Liver (tissue), 7 donors: ENCODE measurements at regions not wholly inside any gene's neighbourhood (a gene's known extent, or its start where the extent isn't known, plus 50 kb on each side); places are given as distances from the start of the nearest gene placed in this dataset.
A peak's percentile ranks its signal among the peaks of the same experiment; 100 is the strongest.
"Not testable (repeated sequence)": the region's sequence is repeated elsewhere in the genome, so short reads cannot be mapped to it uniquely, and the experiment has no call there.

ENCODE experiments used
- DNase-seq: peaks from one replicate; pipeline ENCODE4 v3.0.0-alpha.2; 2017; ENCODE audit warnings: low spot score
- H3K27ac ChIP-seq, 2 donors: one replicate each; pipeline ENCODE4 v1.7.0; 2013; ENCODE audit warnings: inconsistent platforms in 2 of 2, low read length in 2 of 2, control low read depth in 1 of 2, low read depth in 1 of 2, mild to moderate bottlenecking in 1 of 2
- H3K27me3 ChIP-seq, 4 donors: one replicate each; pipeline versions ENCODE4 v1.6.1 to v1.7.0; 2013; ENCODE audit warnings: low read length in 3 of 4, inconsistent platforms in 1 of 4, mild to moderate bottlenecking in 1 of 4, moderate library complexity in 1 of 4; ENCODE audit not compliant: control insufficient read depth in 4 of 4, insufficient read depth in 4 of 4
- H3K36me3 ChIP-seq, 4 donors: one replicate each; pipeline versions ENCODE4 v1.6.1 to v1.7.0; 2013; ENCODE audit warnings: low read length in 3 of 4, mild to moderate bottlenecking in 3 of 4, low read depth in 1 of 4, moderate library complexity in 1 of 4; ENCODE audit not compliant: control insufficient read depth in 4 of 4, insufficient read depth in 3 of 4
- H3K4me1 ChIP-seq, 4 donors: one replicate each; pipeline versions ENCODE4 v1.6.1 to v1.7.0; 2013; ENCODE audit warnings: low read length in 3 of 4, mild to moderate bottlenecking in 3 of 4, moderate library complexity in 1 of 4; ENCODE audit not compliant: control insufficient read depth in 4 of 4, insufficient read depth in 4 of 4
- H3K4me3 ChIP-seq, 3 donors: one replicate each; pipeline versions ENCODE4 v1.6.1 to v1.7.0; 2013; ENCODE audit warnings: low read length in 3 of 3, control low read depth in 1 of 3, low read depth in 1 of 3, mild to moderate bottlenecking in 1 of 3
- H3K9ac ChIP-seq, 2 donors: one replicate each; pipeline ENCODE4 v1.7.0; 2013; ENCODE audit warnings: low read length in 2 of 2, mild to moderate bottlenecking in 2 of 2, moderate library complexity in 2 of 2, control low read depth in 1 of 2, low read depth in 1 of 2
- H3K9me3 ChIP-seq, 4 donors: one replicate each; pipeline versions ENCODE4 v1.6.1 to v1.7.0; 2013; ENCODE audit warnings: low read length in 3 of 4; ENCODE audit not compliant: control insufficient read depth in 4 of 4
- EGR1 ChIP-seq, 2 donors: IDR thresholded peaks; 2 replicates each; pipeline ENCODE4 v1.6.1; 2016 to 2018; ENCODE audit warnings: antibody characterized with exemption in 2 of 2, low read depth in 2 of 2
- FOXA1 ChIP-seq: IDR thresholded peaks from 2 replicates; pipeline ENCODE4 v1.6.1; 2016; ENCODE audit warnings: antibody characterized with exemption
- FOXA2 ChIP-seq: IDR thresholded peaks from 2 replicates; pipeline ENCODE4 v1.6.1; 2016; ENCODE audit warnings: antibody characterized with exemption
- GABPA ChIP-seq, 2 donors: IDR thresholded peaks in 1 of 2; conservative IDR thresholded peaks in 1 of 2; 2 replicates each; pipeline ENCODE4 v1.6.1; 2016; ENCODE audit warnings: antibody characterized with exemption in 2 of 2, mild to moderate bottlenecking in 1 of 2, moderate library complexity in 1 of 2
- HNF4A ChIP-seq, 2 donors: conservative IDR thresholded peaks; 2 replicates each; pipeline ENCODE4 v1.6.1; 2016; ENCODE audit warnings: antibody characterized with exemption in 2 of 2, mild to moderate bottlenecking in 2 of 2
- HNF4G ChIP-seq: IDR thresholded peaks from 2 replicates; pipeline ENCODE4 v1.6.1; 2016; ENCODE audit warnings: antibody characterized with exemption
- JUND ChIP-seq, 2 donors: IDR thresholded peaks; 2 replicates each; pipeline ENCODE4 v1.6.1; 2016; ENCODE audit warnings: antibody characterized with exemption in 2 of 2
- NR2F2 ChIP-seq: IDR thresholded peaks from 2 replicates; pipeline ENCODE4 v1.6.1; 2016; ENCODE audit warnings: antibody characterized with exemption
- RAD21 ChIP-seq, 2 donors: IDR thresholded peaks; 2 replicates each; pipeline ENCODE4 v1.6.1; 2016; ENCODE audit warnings: antibody characterized with exemption in 2 of 2, mild to moderate bottlenecking in 2 of 2
- RXRA ChIP-seq, 2 donors: IDR thresholded peaks; 2 replicates each; pipeline ENCODE4 v1.6.1; 2017 to 2018; ENCODE audit warnings: antibody characterized with exemption in 2 of 2, mild to moderate bottlenecking in 1 of 2
- TAF1 ChIP-seq: conservative IDR thresholded peaks from 2 replicates; pipeline ENCODE4 v1.6.1; 2016; ENCODE audit warnings: antibody characterized with exemption, mild to moderate bottlenecking
- YY1 ChIP-seq: IDR thresholded peaks from 2 replicates; pipeline ENCODE4 v1.6.1; 2016; ENCODE audit warnings: antibody characterized with exemption, mild to moderate bottlenecking
- WGBS: extraction: QIAGEN DNeasy Blood & Tissue Kit; methylation state at CpG from one replicate; pipeline ENCODE4 v1.1.7; 2013; 5-methylcytosine and 5-hydroxymethylcytosine counted together
- TF ChIP-seq, protein P1 (sequence below): IDR thresholded peaks from 2 replicates; pipeline ENCODE4 v1.6.1; 2016; ENCODE audit warnings: antibody characterized with exemption
- TF ChIP-seq, protein P2 (sequence below): IDR thresholded peaks from 2 replicates; pipeline ENCODE4 v1.6.1; 2016; ENCODE audit warnings: antibody characterized with exemption, mild to moderate bottlenecking
- donor health status: healthy.
- donor health status: healthy.
- donor health status: healthy.
- donor health status: healthy.

DNA sequence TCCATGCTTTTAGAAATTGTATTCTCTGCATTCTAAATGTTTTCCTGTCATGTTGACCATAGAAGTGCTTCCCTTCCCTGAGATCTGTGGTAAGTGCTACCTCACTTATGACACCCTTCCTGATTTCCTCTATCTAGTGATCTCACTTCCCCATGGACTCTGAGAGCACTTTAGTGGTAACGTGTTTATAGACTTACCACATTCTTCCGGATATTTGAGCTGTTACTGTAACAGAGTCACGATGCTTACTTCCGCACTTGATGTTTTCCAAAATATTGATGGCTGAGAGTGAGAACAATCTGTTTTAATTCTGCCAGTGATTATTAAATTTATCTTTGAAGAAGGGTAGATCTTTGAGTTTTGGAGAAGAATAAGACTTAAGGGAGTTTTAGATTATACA lies 60.1 kb upstream of the NAMPT start:
- peak in 1 of 2 donors; percentile 8 for TF ChIP-seq RXRA (IDR thresholded peaks at IDR 0.05)
- TF ChIP-seq GABPA (IDR thresholded peaks at IDR 0.05 in 1 of 2, conservative IDR thresholded peaks at IDR 0.05 in 1 of 2), result peak in 1 of 2 donors; percentile 14
- TF ChIP-seq FOXA1, result no peak
- TF ChIP-seq JUND (IDR thresholded peaks at IDR 0.05), result no peak
- TF ChIP-seq YY1, result peak; percentile 9
- TF ChIP-seq NR2F2, result no peak
- TF ChIP-seq FOXA2, result no peak
- peak in 1 of 2 donors; percentile 16 for TF ChIP-seq RAD21 (IDR thresholded peaks at IDR 0.05)
- WGBS, result 90% methylated on average over 4 of the region's 4 CpGs
- Histone ChIP-seq H3K27me3 (no peaks in the 10 kb centered on the region), H3K9me3 (peaks cover 4 to 29% (median 9%) of the 10 kb centered on the region in 4 donors), H3K4me3 (no peak overlapping the region), H3K36me3 (no peaks in the 10 kb centered on the region), H3K9ac (no peak overlapping the region), H3K27ac (peak overlapping the region in 1 of 2 donors; percentile 61), H3K4me1 (no peaks in the 10 kb centered on the region)
- DNase-seq, result no peak

DNA sequence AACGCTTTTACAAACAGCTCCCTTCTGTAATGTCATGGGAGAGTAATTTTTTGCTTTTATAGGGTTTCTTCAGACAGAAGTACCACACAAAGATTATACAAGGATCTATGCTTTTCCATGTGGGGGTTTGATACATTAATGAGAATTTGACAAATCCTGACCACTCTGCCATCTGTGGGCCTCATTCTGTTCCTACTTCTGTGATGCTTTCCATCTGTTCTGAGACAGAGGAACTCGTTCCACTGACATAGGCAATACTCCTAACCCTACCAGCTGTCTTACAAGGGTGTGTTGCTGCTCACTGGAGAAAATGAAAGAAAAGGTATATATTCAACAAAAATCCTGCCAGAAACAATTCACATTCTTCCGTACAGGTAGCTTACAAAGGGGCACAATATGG lies 59.4 kb upstream of the NAMPT start:
- H3K9me3 ChIP-seq, result peaks cover 4 to 29% (median 7%) of the 10 kb centered on the region in 4 donors
- peak overlapping the region in 1 of 2 donors; percentile 61 for H3K27ac ChIP-seq
- 87% methylated on average over 3 of the region's 3 CpGs for WGBS

DNA sequence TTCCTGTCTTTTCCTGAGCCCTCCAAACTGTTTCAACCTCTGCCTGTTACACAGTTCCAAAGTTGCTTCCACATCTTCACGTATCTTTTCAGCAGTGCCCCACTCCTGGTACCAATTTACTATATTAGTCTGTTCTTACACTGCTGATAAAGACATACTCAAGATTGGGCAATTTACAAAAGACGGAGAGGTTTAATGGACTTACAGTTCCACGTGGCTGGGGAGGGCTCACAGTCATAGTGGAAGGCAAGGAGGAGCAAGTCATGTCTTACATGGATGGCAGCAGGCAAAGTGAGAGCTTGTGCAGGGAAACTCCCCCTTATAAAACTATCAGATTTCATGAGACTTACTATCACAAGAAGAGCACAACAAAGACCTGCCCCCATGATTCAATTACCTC lies 57.3 kb upstream of the NAMPT start:
- DNase-seq, H3K4me1 ChIP-seq, H3K9ac ChIP-seq, H3K4me3 ChIP-seq, H3K27ac ChIP-seq, H3K36me3 ChIP-seq, H3K27me3 ChIP-seq: not testable (repeated sequence)
- TF ChIP-seq HNF4A (conservative IDR thresholded peaks at IDR 0.05), result peak in 1 of 2 donors; percentile 0
- WGBS, result 83% methylated on average over 3 of the region's 3 CpGs
- peaks cover 4 to 23% (median 7%) of the 10 kb centered on the region in 4 donors for H3K9me3 ChIP-seq

More for the DNA sequence above, 59.4 kb upstream of the NAMPT start:
- Histone ChIP-seq H3K27me3 (no peaks in the 10 kb centered on the region), H3K9ac (no peak overlapping the region), H3K4me1 (no peaks in the 10 kb centered on the region), H3K4me3 (no peak overlapping the region), H3K36me3 (no peaks in the 10 kb centered on the region)
- no peak for TF ChIP-seq EGR1 (IDR thresholded peaks at IDR 0.05; ENCODE audit: low read depth in 2 of 2)
- TF ChIP-seq YY1, result no peak
- no peak for TF ChIP-seq HNF4G
- no peak for TF ChIP-seq TAF1
- TF ChIP-seq, protein P1, sequence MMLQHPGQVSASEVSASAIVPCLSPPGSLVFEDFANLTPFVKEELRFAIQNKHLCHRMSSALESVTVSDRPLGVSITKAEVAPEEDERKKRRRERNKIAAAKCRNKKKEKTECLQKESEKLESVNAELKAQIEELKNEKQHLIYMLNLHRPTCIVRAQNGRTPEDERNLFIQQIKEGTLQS, result no peak
- no peak for TF ChIP-seq RXRA (IDR thresholded peaks at IDR 0.05)
- TF ChIP-seq, protein P2, sequence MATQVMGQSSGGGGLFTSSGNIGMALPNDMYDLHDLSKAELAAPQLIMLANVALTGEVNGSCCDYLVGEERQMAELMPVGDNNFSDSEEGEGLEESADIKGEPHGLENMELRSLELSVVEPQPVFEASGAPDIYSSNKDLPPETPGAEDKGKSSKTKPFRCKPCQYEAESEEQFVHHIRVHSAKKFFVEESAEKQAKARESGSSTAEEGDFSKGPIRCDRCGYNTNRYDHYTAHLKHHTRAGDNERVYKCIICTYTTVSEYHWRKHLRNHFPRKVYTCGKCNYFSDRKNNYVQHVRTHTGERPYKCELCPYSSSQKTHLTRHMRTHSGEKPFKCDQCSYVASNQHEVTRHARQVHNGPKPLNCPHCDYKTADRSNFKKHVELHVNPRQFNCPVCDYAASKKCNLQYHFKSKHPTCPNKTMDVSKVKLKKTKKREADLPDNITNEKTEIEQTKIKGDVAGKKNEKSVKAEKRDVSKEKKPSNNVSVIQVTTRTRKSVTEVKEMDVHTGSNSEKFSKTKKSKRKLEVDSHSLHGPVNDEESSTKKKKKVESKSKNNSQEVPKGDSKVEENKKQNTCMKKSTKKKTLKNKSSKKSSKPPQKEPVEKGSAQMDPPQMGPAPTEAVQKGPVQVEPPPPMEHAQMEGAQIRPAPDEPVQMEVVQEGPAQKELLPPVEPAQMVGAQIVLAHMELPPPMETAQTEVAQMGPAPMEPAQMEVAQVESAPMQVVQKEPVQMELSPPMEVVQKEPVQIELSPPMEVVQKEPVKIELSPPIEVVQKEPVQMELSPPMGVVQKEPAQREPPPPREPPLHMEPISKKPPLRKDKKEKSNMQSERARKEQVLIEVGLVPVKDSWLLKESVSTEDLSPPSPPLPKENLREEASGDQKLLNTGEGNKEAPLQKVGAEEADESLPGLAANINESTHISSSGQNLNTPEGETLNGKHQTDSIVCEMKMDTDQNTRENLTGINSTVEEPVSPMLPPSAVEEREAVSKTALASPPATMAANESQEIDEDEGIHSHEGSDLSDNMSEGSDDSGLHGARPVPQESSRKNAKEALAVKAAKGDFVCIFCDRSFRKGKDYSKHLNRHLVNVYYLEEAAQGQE, result no peak
- no peak for TF ChIP-seq HNF4A (conservative IDR thresholded peaks at IDR 0.05)
- no peak for TF ChIP-seq FOXA2
- DNase-seq, result no peak

DNA sequence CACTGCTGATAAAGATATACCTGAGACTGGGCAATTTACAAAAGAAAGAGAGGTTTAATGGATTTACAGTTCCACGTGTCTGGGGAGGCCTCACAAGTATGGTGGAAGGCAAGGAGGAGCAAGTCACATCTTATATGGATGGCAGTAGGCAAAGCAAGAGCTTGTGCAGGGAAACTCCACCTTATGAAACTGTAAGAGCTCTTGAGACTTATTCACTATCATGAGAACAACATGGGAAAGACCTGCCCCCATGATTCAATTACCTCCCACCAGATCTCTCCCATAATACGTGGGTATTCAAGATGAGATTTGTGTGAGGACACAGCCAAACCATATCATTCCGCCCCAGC lies 55.4 kb upstream of the NAMPT start:
- peaks cover 4 to 28% (median 9%) of the 10 kb centered on the region in 4 donors for H3K9me3 ChIP-seq
- not testable (repeated sequence) for H3K27me3 ChIP-seq, H3K27ac ChIP-seq, H3K9ac ChIP-seq, DNase-seq, H3K4me3 ChIP-seq, H3K4me1 ChIP-seq, H3K36me3 ChIP-seq
- 83% methylated on average over 3 of the region's 3 CpGs for WGBS
